ENCODE measurements at regions not wholly inside any gene's neighbourhood (a gene's known extent, or its start where the extent isn't known, plus 50 kb on each side); places are given as distances from the start of the nearest gene placed in this dataset.
"Not testable (repeated sequence)": the region's sequence is repeated elsewhere in the genome, so short reads cannot be mapped to it uniquely, and the experiment has no call there.

DNA sequence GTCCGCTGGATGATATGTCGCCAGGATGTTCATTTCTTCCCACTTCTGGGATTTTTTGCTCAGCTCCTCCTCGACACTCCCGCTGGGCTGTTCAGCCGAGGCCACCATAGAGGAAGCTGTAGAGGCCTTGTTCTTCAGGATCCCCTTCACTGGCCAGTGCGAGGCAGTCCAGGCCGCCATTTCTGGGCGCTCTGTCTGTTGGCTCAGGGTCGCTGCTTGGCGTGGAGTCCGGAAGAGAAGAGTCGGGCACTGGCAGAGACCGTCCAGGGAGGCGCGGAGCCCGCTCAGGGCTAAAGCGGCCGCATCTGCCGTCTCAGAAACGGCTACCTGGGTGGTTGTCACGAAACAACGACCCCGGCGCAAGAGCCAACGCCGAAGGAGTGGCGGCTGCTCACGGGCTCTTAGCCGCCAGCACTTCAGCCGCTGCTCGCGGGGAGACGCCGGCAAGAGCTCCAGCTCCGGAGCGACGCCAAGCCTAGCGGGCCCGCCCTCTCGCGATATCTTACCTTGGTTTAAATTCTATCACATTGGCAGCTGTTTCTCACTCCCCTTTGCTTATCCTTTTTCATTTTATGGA is 2395.9 kb upstream of the PCDH20 start:
- DNase-seq; in situ Hi-C loops (cut with MboI; ENCODE audit: low pct_unique_long_range_greater_than_20kb, low sequenced_read_pairs): not testable (repeated sequence)

GRCh38 chr13:63791134-63791533 is 2375.5 kb upstream of the PCDH20 start:
- in situ Hi-C loops (cut with MboI; ENCODE audit: low pct_unique_long_range_greater_than_20kb, low sequenced_read_pairs); DNase-seq: not testable (repeated sequence)

- in situ Hi-C loops (cut with MboI; ENCODE audit: low pct_unique_long_range_greater_than_20kb, low sequenced_read_pairs), result no loop called here
These were observed 2358.5 kb upstream of the PCDH20 start for GRCh38 chr13:63774133-63774532.

GRCh38 chr13:63773476-63773875 is 2357.8 kb upstream of the PCDH20 start:
- no peak for DNase-seq
- in situ Hi-C loops (cut with MboI; ENCODE audit: low pct_unique_long_range_greater_than_20kb, low sequenced_read_pairs), result no loop called here

More at GRCh38 chr13:63774133-63774532, 2358.5 kb upstream of the PCDH20 start:
- no peak for DNase-seq

DNA sequence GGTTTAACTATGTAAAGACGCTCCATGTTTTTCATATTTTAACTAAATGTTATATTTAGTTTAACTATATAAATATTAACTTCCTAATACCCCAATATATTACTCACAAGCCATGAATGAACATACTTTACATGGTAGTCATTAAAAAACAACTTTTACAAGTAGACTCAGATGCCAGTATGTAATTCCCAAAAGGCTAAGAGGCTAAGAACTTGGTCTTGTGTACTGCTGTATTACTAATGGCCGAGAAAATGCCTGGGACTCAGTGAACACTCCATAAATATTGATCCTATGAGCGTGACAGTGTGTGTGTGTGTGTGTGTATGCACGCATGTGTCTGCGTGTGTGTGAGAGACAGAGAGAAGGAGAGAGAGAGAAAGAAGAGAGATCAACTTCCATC is 2342.0 kb upstream of the PCDH20 start:
- DNase-seq; in situ Hi-C loops (cut with MboI; ENCODE audit: low pct_unique_long_range_greater_than_20kb, low sequenced_read_pairs): not testable (repeated sequence)

DNA sequence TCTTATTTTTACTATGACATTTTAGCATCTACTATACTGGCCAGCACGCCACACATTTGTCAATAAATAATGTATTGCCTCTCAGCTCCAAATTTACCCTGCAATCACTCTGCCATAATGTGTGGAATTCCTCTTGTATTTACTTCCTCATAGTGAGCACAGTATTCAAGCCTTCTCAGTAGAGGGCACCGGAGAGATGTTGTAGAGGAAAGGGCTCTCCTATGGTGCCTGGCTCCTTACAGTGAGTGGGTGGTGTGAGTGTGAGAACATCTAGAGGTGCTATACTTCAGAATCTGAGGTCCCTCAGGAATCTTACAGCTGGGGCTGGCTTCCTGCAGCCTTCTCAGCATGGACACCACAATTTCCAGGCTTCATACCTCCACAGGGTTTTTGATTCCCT is 2334.2 kb upstream of the PCDH20 start:
- DNase-seq; in situ Hi-C loops (cut with MboI; ENCODE audit: low pct_unique_long_range_greater_than_20kb, low sequenced_read_pairs): not testable (repeated sequence)

- in situ Hi-C loops (cut with MboI; ENCODE audit: low pct_unique_long_range_greater_than_20kb, low sequenced_read_pairs), result not testable (repeated sequence)
These were observed 2326.1 kb upstream of the PCDH20 start for GRCh38 chr13:63741814-63742101.

GRCh38 chr13:63741029-63741813 is 2325.6 kb upstream of the PCDH20 start:
- no peak for DNase-seq
- in situ Hi-C loops (cut with MboI; ENCODE audit: low pct_unique_long_range_greater_than_20kb, low sequenced_read_pairs), result no loop called here

More at GRCh38 chr13:63741814-63742101, 2326.1 kb upstream of the PCDH20 start:
- not testable (repeated sequence) for DNase-seq

DNA sequence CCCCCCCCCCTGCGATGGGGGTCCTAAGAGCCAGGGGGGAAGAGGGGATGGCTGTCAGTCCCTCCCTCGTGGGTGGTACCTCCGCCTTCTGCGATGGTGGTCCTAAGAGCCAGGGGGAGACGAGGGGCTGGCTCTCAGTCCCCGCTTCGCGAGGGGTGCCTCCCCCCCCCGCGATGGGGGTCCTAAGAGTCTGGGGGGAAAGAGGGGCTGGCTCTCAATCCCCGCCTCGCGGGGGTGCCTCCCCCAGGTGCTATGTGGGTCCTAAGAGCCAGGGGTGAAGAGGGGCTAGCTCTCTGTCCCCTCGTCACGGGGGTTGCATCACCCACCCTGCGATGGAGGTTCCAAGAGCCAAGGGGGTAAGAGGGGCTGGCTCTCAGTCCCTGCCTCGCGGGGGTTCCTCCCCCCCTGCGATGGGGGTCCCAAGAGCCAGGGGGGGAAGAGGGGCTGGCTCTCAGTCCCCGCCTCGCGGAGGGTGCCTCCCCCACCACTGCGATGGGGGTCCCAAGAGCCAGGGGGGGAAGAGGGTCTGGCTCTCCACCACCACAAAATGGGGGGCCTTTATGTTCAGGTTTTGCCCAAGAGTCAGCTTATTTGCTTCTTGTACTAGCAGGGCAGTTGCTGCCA is 2323.6 kb upstream of the PCDH20 start:
- in situ Hi-C loops (cut with MboI; ENCODE audit: low pct_unique_long_range_greater_than_20kb, low sequenced_read_pairs); DNase-seq: not testable (repeated sequence)

- DNase-seq, result no peak
- in situ Hi-C loops (cut with MboI; ENCODE audit: low pct_unique_long_range_greater_than_20kb, low sequenced_read_pairs), result no loop called here
These were observed 2321.8 kb upstream of the PCDH20 start for GRCh38 chr13:63737418-63737817.

DNA sequence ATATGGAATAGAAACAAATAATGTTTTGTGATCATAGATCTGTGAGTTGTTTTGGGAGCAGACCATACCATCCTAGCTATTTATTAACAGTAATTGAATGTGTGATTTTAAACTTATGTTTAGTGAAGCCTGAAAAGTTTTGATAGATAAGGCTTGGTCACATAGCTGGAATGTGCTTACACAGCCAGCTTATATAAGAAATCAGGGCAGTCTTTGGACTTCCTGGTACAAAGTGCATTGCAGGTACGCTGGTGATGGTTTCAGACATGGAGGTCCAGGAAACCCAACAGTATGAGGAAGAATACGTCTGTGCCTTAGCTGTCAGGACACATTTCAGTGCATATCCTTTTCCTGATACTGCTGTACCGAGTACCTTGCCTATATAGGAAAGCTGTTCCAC is 2316.2 kb upstream of the PCDH20 start:
- in situ Hi-C loops (cut with MboI; ENCODE audit: low pct_unique_long_range_greater_than_20kb, low sequenced_read_pairs), result no loop called here

DNA sequence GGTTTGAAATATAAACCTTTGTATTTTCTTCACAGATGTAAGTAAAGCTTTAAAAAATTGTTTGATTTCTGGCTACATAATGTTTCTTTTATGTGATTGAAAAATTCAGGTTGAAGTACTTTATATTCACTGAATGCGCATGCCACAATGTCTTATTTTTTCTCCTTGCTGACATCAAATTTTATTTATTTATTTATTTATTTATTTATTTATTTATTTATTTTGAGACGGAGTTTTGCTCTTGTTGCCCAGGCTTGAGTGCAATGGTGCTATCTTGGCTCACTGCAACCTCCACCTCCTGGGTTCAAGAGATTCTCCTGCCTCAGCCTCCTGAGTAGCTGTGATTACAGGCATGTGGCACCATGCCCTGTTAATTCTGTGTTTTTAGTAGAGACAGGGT is 2296.5 kb upstream of the PCDH20 start:
- in situ Hi-C loops (cut with MboI; ENCODE audit: low pct_unique_long_range_greater_than_20kb, low sequenced_read_pairs); DNase-seq: not testable (repeated sequence)

More for the DNA sequence above, 2316.2 kb upstream of the PCDH20 start:
- DNase-seq, result no peak

DNA sequence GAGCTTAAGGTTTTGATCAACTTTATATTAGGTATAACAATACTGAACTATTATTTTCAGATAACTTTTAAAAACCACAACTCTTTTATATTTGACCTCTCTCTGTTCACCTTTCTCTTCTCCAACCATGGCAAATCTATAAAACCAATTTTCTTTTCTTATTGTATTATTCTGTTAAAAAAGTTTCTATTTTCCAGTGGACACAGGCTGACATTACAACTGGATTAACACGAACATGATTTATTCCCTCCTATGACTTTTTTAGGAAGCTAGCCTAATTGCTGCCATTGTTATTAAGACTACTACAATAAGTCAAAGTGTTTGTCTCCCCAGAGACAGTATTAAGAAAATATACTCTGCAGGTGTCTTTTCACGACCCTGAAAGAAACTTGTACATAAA is 2291.1 kb upstream of the PCDH20 start:
- DNase-seq, result no peak
- in situ Hi-C loops (cut with MboI; ENCODE audit: low pct_unique_long_range_greater_than_20kb, low sequenced_read_pairs), result no loop called here

DNA sequence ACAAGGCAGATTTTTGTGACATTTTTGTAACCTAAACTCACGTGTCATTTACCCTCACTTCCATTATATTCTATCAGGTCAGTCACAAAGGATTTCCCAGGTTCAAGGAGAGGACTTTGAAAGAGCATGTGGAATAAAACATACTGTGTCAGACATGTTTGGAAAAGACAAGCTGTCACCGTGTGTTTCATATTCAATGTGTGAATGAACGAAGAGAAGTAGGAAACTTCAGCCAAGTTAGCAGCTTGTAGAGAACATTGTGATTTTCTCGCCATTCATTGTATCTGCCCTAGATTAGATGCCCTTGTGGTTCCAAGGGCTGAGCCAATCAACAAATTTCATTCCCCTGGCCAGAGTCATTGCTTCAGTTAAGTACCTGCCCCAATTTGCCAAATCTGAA is 2288.9 kb upstream of the PCDH20 start:
- no peak for DNase-seq
- in situ Hi-C loops (cut with MboI; ENCODE audit: low pct_unique_long_range_greater_than_20kb, low sequenced_read_pairs), result no loop called here

DNA sequence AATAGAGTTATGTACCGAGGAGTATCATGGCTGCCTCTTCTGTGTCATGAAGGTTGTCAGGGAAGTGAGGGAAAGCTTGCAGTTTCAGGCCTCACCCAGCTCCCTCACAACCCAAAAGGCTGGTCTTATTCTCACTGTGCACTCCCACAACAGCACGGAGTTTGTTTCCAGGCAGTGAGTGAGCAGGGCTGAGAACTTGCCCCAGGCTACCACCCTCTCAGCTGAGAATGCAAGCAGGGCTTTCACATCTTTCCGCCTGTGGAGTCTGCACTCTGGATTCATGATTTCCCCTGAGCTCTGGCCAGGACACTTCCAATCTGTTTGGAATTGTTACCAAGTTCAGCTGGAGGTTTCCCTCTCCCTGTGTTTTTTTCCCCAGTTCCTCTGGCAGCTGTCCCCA is 2284.7 kb upstream of the PCDH20 start:
- in situ Hi-C loops (cut with MboI; ENCODE audit: low pct_unique_long_range_greater_than_20kb, low sequenced_read_pairs), result no loop called here
- no peak for DNase-seq

GRCh38 chr13:63699948-63700347 is 2284.3 kb upstream of the PCDH20 start:
- no peak for DNase-seq
- in situ Hi-C loops (cut with MboI; ENCODE audit: low pct_unique_long_range_greater_than_20kb, low sequenced_read_pairs), result no loop called here

DNA sequence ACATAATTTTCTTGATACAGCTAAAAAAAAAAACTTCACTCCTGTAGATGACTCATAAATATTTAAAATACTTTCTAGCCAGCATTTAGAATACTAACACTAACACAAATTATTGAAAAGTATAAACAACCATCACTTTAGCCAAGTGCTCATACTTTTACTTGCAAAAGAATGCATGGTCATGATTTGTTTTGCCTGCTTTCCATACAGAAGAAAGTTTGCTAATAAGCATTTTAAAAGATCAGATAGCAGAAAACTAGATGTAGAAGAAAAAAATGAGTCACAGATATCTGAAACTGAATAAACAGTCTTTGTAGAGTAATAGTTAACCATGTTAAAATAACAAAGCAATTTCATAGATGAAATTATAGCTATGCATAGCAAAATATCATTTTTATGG is 2280.4 kb upstream of the PCDH20 start:
- in situ Hi-C loops (cut with MboI; ENCODE audit: low pct_unique_long_range_greater_than_20kb, low sequenced_read_pairs), result no loop called here

DNA sequence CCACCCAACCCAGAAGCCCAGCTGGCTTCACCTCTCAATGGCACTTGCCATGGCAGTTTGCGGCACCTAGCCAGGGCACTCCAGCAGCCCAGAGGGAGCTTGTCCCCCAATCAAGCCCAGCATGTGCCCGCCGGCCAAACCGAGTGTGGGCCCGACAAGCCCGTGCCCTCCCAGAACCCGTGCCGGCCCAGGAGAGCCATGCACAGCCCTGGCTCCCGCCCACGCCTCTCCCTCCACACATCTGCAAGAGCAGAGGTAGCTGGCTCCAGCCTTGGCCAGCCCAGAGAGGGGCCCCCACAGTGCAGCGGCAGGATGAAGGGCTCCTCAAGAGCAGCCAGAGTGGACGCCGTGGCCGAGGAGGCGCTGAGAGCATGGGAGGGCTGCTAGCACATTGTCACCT is 2278.0 kb upstream of the PCDH20 start:
- DNase-seq, result no peak
- in situ Hi-C loops (cut with MboI; ENCODE audit: low pct_unique_long_range_greater_than_20kb, low sequenced_read_pairs), result no loop called here

More for the DNA sequence above, 2280.4 kb upstream of the PCDH20 start:
- no peak for DNase-seq

- DNase-seq, result no peak
- in situ Hi-C loops (cut with MboI; ENCODE audit: low pct_unique_long_range_greater_than_20kb, low sequenced_read_pairs), result no loop called here
These were observed 2275.8 kb upstream of the PCDH20 start for GRCh38 chr13:63691474-63691873.

DNA sequence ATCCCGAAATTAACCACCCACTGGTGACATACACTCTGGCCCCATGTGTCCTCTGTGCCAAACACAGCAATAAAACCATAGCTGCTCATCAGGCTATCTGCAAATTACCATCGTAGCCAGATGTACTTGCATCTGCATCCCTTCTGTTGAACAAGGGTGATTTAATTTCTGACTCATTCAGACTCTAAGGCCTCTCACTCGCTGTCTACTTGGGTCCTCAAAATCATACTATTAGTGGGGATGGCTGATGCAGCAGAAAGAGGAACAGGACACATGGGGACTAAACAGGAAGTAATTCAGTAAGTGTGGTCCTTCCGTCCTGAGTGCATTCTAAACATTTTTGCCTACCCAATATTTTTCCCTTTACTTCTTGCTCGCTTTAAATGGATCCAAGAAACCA is 2275.0 kb upstream of the PCDH20 start:
- in situ Hi-C loops (cut with MboI; ENCODE audit: low pct_unique_long_range_greater_than_20kb, low sequenced_read_pairs), result no loop called here
- DNase-seq, result peak; percentile 14

All from KBM-7 (cell line).